ENCODE measurements at regions not wholly inside any gene's neighbourhood (a gene's known extent, or its start where the extent isn't known, plus 50 kb on each side); places are given as distances from the start of the nearest gene placed in this dataset.
"Not testable (repeated sequence)": the region's sequence is repeated elsewhere in the genome, so short reads cannot be mapped to it uniquely, and the experiment has no call there.

DNA sequence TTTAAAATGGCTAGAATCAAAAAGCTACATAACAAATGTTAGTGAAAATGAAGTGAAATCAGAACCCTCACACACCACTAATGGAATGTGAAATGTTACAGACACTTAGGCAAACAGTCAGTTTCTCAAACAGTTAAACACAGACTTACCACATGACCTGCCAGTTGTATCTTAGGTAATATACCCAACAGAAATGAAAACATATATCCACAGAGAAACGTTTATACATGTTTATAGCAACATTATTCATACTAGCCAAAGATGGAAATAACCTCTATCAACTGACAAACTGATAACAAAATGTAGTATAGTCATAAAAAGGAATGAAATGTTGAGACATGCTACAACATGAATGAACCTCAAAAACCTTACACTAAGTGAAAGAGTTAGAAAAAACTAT, 131.5 kb upstream of the TRPC6 start:
- no peak for TF ChIP-seq CTCF (IDR thresholded peaks at IDR 0.05; ENCODE audit: insufficient read depth, low read length)
- no peak for DNase-seq (ENCODE audit: low read depth)
- no peak overlapping the region for H3K4me3 ChIP-seq (ENCODE audit: low read depth, low read length)

DNA sequence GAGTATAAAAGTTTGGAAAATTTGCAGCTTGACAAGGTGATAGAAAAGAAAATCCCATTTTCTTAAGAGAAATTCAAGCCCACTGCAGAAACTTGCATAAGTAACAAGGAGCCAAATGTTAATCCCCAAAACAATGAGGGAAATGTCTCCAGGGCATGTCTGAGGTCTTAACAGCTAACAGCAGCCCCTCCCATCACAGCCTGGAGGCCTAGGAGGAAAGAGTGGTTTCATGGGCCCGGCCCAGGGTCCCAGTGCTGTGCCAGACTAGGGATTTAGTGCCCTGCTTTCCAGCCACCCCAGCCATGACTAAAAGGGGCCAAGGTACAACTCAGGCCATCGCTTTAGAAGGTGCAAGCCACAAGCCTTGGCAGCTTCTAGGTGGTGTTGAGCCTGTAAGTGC, 123.7 kb upstream of the TRPC6 start:
- DNase-seq (ENCODE audit: low read depth): no peak
- no peak overlapping the region for H3K4me3 ChIP-seq (ENCODE audit: low read depth, low read length)
- no peak for TF ChIP-seq CTCF (IDR thresholded peaks at IDR 0.05; ENCODE audit: insufficient read depth, low read length)

- no peak for TF ChIP-seq CTCF (IDR thresholded peaks at IDR 0.05; ENCODE audit: insufficient read depth, low read length)
Observed at GRCh38 chr11:101706541-101706940, 122.7 kb upstream of the TRPC6 start.

GRCh38 chr11:101705972-101706371, 122.2 kb upstream of the TRPC6 start:
- H3K4me3 ChIP-seq (ENCODE audit: low read depth, low read length): no peak overlapping the region
- no peak for TF ChIP-seq CTCF (IDR thresholded peaks at IDR 0.05; ENCODE audit: insufficient read depth, low read length)
- no peak for DNase-seq (ENCODE audit: low read depth)

More at GRCh38 chr11:101706541-101706940, 122.7 kb upstream of the TRPC6 start:
- no peak overlapping the region for H3K4me3 ChIP-seq (ENCODE audit: low read depth, low read length)
- DNase-seq (ENCODE audit: low read depth): no peak

DNA sequence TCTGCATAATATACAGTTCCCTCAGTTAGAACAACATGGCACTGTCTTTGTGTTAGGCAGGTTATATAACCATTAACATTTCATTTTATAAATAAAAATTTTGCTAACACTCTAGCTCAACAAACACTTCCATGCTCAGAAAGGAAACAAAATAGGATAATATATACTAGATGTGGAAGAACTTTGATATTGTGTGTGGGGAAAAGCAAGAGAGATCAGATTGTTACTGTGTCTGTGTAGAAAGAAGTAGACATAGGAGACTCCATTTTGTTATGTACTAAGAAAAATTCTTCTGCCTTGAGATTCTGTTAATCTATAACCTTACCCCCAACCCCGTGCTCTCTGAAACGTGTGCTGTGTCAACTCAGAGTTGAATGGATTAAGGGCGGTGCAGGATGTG, 111.1 kb upstream of the TRPC6 start:
- not testable (repeated sequence) for DNase-seq (ENCODE audit: low read depth); H3K4me3 ChIP-seq (ENCODE audit: low read depth, low read length)

GRCh38 chr11:101692980-101693379, 109.2 kb upstream of the TRPC6 start:
- H3K4me3 ChIP-seq (ENCODE audit: low read depth, low read length): no peak overlapping the region
- DNase-seq (ENCODE audit: low read depth): no peak
- no peak for TF ChIP-seq CTCF (IDR thresholded peaks at IDR 0.05; ENCODE audit: insufficient read depth, low read length)

GRCh38 chr11:101686514-101686913, 102.7 kb upstream of the TRPC6 start:
- no peak for DNase-seq (ENCODE audit: low read depth)
- H3K4me3 ChIP-seq (ENCODE audit: low read depth, low read length): no peak overlapping the region
- TF ChIP-seq CTCF (IDR thresholded peaks at IDR 0.05; ENCODE audit: insufficient read depth, low read length): no peak
